Thyroid gland (tissue), 4 donors: ENCODE measurements at regions not wholly inside any gene's neighbourhood (a gene's known extent, or its start where the extent isn't known, plus 50 kb on each side); places are given as distances from the start of the nearest gene placed in this dataset.

Experiments
- POLR2A ChIP-seq, 2 donors: fragments of 450-650 bp; IDR thresholded peaks; one replicate each; pipeline ENCODE4 v1.6.1; 2017; ENCODE audit warnings: antibody characterized with exemption in 2 of 2, mild to moderate bottlenecking in 2 of 2, moderate library complexity in 1 of 2
- TF ChIP-seq, protein P1 (sequence below), 6 experiments: fragments of 200-600 bp in 3 of 6; fragments of 450-650 bp in 3 of 6; sonication (generic) in 3 of 6; IDR thresholded peaks; one replicate each; pipeline ENCODE4 v1.5.1; 2016 to 2019; ENCODE audit warnings: antibody characterized with exemption in 6 of 6, mild to moderate bottlenecking in 2 of 6, inconsistent platforms in 1 of 6, moderate library complexity in 1 of 6

DNA sequence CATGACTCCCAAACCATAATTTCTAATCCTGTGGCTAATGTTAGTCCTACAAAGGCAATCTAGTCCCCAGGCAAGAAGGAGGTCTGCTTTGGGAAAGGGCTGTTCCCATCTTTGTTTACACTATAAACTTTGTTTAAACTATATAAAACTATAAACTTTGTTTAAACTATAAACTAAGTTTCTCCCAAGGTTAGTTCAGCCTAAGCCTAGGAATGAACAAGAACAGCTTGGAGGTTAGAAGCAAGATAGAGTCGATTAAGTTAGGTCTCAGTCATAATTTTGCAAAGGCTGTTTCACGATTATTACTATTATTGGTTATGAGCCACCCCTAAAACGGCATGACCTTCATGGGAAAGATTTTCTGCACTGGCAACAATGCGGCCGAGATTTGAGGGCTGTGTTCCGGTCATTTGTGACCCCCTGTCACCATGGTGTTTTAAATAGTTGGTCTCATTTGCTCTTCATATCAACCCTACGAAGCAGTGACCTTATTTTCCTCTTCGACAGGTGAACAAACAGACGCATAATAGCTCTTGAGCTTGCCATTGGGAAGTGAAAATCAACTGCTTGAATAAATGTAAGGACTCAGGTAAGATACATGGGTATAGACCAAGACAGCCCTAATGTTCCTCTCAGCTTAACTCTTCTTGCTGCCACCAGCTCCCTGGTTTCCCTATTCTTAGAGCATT is 322.6 kb upstream of the TMEM132C start:
- TF ChIP-seq, protein P1, sequence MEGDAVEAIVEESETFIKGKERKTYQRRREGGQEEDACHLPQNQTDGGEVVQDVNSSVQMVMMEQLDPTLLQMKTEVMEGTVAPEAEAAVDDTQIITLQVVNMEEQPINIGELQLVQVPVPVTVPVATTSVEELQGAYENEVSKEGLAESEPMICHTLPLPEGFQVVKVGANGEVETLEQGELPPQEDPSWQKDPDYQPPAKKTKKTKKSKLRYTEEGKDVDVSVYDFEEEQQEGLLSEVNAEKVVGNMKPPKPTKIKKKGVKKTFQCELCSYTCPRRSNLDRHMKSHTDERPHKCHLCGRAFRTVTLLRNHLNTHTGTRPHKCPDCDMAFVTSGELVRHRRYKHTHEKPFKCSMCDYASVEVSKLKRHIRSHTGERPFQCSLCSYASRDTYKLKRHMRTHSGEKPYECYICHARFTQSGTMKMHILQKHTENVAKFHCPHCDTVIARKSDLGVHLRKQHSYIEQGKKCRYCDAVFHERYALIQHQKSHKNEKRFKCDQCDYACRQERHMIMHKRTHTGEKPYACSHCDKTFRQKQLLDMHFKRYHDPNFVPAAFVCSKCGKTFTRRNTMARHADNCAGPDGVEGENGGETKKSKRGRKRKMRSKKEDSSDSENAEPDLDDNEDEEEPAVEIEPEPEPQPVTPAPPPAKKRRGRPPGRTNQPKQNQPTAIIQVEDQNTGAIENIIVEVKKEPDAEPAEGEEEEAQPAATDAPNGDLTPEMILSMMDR (IDR thresholded peaks at IDR 0.05): no peak
- no peak for TF ChIP-seq POLR2A (IDR thresholded peaks at IDR 0.05)
